GM12873 (cell line): ENCODE measurements at regions not wholly inside any gene's neighbourhood (a gene's known extent, or its start where the extent isn't known, plus 50 kb on each side); places are given as distances from the start of the nearest gene placed in this dataset.

Experiments
- TF ChIP-seq, protein P1 (sequence below): IDR thresholded peaks from 2 replicates; pipeline ENCODE4 v1.5.1; 2012; ENCODE audit warnings: low read depth, mild to moderate bottlenecking, moderate library complexity, low read length, control low read depth; ENCODE audit not compliant: insufficient read depth; ENCODE audit errors: missing control alignments

DNA sequence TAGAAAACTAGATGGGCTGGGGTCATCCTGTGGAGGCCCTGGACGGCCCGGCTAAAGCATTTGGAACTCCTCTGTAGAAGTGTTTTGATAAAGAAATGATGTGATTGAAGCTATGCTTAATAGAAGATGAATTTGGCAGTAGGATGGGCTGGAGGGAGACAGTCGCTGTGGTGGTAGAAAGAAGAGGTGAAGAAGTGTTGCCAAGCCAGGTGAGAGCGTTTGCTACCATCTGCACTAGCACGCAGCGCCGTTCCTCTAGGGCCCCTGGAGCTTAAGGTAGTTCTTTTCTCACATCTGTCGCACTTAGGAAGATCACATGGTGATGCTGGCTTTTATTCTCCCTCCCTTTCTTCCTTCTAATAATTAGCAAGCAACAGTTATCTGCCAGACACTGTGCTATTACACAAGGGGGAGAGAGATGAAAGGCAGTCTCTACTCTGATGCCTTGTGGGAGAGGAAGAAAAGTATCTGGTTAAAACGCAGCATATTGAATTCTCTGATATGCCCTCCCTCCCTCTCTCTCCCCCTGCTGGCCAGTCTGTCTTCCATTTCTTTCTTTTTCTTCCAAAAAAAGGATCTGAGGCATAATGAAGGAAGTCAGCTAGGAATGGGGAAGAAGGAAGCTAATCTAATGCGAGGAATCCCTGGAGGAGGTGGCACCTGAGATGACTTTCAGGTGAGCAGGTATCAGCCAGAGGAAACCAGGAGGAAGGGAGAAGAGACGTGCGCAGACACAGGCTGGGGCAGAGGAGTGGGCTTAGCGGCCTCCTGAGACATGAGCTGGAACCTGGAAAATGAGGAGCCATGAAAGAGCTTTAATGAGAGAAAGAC, 162.3 kb upstream of the KLF14 start:
- TF ChIP-seq, protein P1, sequence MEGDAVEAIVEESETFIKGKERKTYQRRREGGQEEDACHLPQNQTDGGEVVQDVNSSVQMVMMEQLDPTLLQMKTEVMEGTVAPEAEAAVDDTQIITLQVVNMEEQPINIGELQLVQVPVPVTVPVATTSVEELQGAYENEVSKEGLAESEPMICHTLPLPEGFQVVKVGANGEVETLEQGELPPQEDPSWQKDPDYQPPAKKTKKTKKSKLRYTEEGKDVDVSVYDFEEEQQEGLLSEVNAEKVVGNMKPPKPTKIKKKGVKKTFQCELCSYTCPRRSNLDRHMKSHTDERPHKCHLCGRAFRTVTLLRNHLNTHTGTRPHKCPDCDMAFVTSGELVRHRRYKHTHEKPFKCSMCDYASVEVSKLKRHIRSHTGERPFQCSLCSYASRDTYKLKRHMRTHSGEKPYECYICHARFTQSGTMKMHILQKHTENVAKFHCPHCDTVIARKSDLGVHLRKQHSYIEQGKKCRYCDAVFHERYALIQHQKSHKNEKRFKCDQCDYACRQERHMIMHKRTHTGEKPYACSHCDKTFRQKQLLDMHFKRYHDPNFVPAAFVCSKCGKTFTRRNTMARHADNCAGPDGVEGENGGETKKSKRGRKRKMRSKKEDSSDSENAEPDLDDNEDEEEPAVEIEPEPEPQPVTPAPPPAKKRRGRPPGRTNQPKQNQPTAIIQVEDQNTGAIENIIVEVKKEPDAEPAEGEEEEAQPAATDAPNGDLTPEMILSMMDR, result peak; percentile 43

DNA sequence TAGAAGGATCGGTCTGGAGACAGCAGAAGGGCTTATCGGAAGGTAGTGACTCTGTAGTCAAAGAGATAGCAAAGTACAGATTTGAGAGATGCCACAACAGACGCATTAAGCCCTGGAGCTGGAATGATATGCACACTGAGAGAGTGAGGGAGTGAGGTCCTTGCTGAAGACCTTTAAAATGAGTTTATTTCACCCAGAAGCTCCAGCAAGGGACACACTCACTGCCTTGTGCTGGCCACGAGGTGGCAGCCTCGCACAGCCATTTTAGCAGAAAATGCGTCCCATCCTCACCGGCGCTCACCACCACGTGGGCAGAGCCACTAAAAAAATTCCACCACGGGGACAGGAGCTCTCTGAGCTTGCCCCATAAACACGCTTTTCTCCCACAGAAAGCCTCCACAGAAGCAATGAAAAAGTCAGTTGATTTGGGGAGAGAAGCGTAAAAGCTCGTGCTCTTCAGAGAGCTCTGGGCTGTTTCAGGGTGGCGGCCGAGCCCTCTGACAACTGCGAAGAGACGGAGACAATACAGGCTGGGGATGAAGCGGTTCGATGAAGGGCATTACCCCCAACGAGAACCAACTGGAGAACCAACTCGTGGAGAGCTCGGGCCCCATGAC, 163.0 kb upstream of the KLF14 start:
- TF ChIP-seq, protein P1, result peak; percentile 90

DNA sequence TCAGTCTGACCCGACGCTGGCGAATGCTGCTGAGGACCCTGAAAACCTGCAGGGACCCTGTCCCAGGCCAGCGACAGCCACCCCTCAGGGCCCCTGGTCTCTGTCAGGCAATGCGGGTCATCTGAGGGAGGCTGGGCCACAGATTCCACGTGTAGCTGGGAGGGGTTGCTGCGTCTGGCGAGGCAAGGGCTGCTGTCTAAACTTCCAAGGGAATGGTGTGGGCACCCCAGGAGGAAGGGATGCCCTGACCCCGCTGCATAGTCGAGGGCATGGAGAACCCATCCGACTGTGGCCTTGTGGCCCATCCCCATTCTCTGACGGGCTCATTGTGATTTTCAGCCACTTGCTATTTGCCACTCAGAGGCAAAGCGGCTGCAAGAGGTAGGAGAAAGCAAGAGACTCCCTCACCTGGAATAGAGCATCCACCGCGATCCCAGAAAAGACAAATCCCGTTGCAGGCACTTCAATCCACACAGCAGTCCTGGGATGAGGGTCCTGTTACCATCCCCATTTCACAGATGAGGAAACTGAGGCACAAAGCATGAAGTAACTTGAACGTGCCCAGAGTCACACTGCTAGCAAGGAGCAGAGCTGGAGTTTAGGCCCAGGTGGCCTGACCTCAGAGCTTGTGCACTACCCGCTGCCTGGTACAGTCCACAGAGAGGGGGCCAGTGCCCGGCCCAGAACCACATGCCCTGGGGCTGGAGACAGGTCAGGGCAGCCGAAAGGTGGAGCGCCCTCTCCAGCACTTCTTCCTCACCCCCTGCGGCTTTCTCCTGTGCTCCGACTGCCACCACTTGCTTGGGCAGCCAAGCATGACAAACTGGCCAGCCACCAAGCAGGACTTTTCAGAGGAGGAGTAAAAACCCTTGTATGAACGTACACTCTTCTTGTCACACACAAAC, 163.8 kb upstream of the KLF14 start:
- TF ChIP-seq, protein P1, result no peak

DNA sequence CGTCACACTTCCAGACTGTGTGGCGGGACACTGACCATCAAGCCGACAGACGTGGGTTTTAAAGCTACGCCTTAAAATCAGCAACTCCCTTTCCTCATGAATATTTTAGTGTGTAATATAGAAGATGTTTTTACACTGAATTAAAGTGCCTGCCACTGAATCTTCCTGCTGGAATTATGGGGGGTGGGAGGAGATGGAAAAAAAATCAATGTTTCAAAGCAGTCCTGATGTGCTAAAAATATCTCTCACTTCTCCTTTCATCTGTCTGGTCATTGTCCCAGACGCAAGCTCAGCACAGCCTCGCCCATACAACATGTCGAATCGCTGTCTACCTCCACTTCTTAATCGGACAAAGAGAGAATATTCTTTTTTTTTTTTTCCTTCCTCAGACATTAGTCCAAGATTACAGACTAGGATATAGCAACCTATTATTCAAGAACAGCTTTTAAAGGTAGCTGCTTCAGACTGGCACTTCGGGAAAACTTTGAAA, 165.1 kb upstream of the KLF14 start:
- TF ChIP-seq, protein P1, result no peak

DNA sequence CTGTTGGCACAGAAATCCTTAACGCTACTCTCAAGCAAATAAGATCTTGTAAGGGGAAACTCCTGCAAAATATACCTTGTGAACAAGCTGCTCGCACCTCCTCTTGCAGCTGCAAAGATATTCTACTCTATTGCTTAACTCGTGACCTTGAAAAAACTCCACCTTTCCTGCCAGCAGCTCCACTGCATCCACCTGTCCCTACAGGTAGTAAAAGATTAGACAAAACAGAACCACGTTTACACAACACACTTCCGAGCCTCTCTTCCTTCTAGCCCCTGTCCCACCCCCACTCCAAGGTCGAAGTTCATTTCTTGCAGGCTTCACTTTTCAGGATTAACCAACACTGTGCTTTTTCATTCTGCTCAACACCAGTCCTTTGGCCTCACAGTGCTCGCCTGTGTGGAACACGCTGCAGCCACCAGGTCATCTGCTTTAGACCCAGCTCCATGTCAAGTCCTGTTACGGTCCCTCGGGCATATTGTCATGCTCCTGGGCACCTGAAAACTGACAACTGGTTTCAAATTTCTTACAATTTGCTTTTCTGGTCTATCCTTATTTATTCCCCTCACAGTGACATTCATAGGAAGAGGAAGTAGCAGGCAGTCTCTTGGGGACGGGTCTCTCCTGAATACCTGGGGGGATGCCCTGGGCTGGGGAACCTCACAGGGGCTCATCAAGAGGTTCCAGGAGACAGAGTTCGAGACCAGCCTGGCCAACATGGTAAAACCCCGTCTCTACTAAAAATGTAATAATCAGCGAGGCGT, 165.8 kb upstream of the KLF14 start:
- TF ChIP-seq, protein P1, result no peak

DNA sequence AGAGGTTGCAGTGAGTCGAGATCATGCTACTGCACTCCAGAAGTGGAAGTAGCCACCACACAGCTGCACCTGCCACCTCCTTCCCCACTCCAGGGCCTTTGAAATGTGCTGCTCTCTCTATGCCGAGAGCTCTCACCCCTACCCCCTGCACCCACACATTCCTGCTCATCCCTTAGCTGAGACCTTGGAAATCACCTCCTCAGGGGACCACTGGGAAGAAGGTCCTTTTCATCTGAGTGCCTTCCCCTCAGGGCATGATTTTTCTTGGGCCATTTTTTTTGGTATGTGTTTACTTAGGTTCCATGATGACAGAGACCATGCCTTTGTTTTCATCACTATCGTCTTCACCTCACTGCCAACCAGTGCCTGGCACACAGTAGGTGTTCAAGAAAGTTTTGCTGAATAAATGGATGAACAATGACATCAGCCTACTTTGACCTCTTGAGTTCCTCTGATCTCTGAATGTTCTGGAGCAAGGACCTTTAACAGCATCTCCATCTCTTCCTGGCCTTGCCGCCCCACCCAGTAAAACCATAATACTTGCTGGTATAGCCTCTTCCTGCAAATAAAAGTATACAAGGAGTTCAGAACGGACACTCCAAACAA, 166.6 kb upstream of the KLF14 start:
- TF ChIP-seq, protein P1, result no peak
